ENCODE measurements at regions not wholly inside any gene's neighbourhood (a gene's known extent, or its start where the extent isn't known, plus 50 kb on each side); places are given as distances from the start of the nearest gene placed in this dataset.

GRCh38 chr14:88929656-88930436, 105.4 kb downstream of the TTC8 start:
- peaks cover 4% of the 10 kb centered on the region for H3K27me3 ChIP-seq (replicated peaks; ENCODE audit: control insufficient read depth, insufficient read depth, low read length, poor library complexity, severe bottlenecking)
- DNase-seq: no peak
- no peaks in the 10 kb centered on the region for H3K4me1 ChIP-seq (ENCODE audit: control insufficient read depth, insufficient read depth, low read length, poor library complexity, severe bottlenecking)
- H3K4me3 ChIP-seq (ENCODE audit: insufficient read depth, low read depth, low read length, poor library complexity, severe bottlenecking): no peak overlapping the region
- H3K9me3 ChIP-seq (ENCODE audit: control insufficient read depth, low read length): peaks cover 3% of the 10 kb centered on the region
- no peaks in the 10 kb centered on the region for H3K36me3 ChIP-seq (ENCODE audit: control insufficient read depth, insufficient read depth, low read length)
- no peak overlapping the region for H3K27ac ChIP-seq (ENCODE audit: insufficient read depth, low read length, poor library complexity, severe bottlenecking)

- no peak overlapping the region for H3K27ac ChIP-seq (ENCODE audit: insufficient read depth, low read length, poor library complexity, severe bottlenecking)
- DNase-seq: no peak
- no peak overlapping the region for H3K4me3 ChIP-seq (ENCODE audit: insufficient read depth, low read depth, low read length, poor library complexity, severe bottlenecking)
- no peaks in the 10 kb centered on the region for H3K4me1 ChIP-seq (ENCODE audit: control insufficient read depth, insufficient read depth, low read length, poor library complexity, severe bottlenecking)
- H3K27me3 ChIP-seq (replicated peaks; ENCODE audit: control insufficient read depth, insufficient read depth, low read length, poor library complexity, severe bottlenecking): peaks cover 4% of the 10 kb centered on the region
- peaks cover 3% of the 10 kb centered on the region for H3K9me3 ChIP-seq (ENCODE audit: control insufficient read depth, low read length)
- H3K36me3 ChIP-seq (ENCODE audit: control insufficient read depth, insufficient read depth, low read length): no peaks in the 10 kb centered on the region
Measured at GRCh38 chr14:88931321-88932110, 107.1 kb downstream of the TTC8 start.

DNA sequence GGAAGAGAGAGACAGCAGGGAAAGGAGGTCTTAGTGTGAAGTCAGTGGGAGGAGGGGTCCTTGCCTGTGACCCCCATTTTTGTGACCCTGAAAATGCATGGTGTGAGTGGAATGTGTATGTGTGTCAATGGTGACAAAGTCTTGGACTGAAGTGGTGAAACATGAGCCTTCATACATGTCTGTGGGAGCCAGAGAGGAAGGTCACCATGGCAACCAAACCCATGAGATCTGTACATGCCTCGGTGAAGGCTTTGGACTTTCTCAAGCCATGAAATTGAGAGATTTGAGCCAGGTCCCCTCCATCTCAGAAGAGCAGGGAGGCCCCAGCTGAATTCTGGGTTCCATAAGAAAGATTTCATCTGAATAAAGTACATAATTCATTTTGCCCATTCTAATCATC, 108.7 kb downstream of the TTC8 start:
- Histone ChIP-seq H3K36me3 (ENCODE audit: control insufficient read depth, insufficient read depth, low read length) (no peaks in the 10 kb centered on the region), H3K27ac (ENCODE audit: insufficient read depth, low read length, poor library complexity, severe bottlenecking) (no peak overlapping the region), H3K4me3 (ENCODE audit: insufficient read depth, low read depth, low read length, poor library complexity, severe bottlenecking) (no peak overlapping the region), H3K9me3 (ENCODE audit: control insufficient read depth, low read length) (peaks cover 3% of the 10 kb centered on the region), H3K27me3 (replicated peaks; ENCODE audit: control insufficient read depth, insufficient read depth, low read length, poor library complexity, severe bottlenecking) (peaks cover 4% of the 10 kb centered on the region), H3K4me1 (ENCODE audit: control insufficient read depth, insufficient read depth, low read length, poor library complexity, severe bottlenecking) (no peaks in the 10 kb centered on the region)
- no peak for DNase-seq

DNA sequence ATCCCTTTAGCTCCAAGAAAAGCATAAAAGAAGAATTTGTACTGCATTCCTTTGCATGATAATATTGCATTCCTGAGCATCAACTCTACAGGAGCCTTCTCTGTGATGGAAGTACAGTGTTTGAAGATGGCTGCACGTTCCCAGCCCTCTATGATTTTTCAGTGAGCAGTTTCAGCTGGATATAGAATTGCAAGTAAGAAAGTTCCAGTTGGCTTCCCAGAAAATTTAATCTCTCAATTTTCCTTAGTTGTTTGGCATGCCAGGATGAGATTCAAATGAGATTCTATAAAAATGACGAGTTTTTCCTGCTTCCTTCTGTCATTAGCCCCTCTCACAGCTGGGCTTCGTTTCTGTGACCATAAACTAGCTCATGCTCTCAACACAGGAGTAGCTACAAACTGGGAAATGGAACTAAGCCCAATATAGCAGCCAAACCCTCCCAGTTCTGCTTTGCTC, 109.9 kb downstream of the TTC8 start:
- H3K9me3 ChIP-seq (ENCODE audit: control insufficient read depth, low read length): peaks cover 3% of the 10 kb centered on the region
- no peak overlapping the region for H3K4me3 ChIP-seq (ENCODE audit: insufficient read depth, low read depth, low read length, poor library complexity, severe bottlenecking)
- H3K27ac ChIP-seq (ENCODE audit: insufficient read depth, low read length, poor library complexity, severe bottlenecking): no peak overlapping the region
- DNase-seq: no peak
- H3K27me3 ChIP-seq (replicated peaks; ENCODE audit: control insufficient read depth, insufficient read depth, low read length, poor library complexity, severe bottlenecking): peaks cover 4% of the 10 kb centered on the region
- H3K4me1 ChIP-seq (ENCODE audit: control insufficient read depth, insufficient read depth, low read length, poor library complexity, severe bottlenecking): no peaks in the 10 kb centered on the region
- H3K36me3 ChIP-seq (ENCODE audit: control insufficient read depth, insufficient read depth, low read length): no peaks in the 10 kb centered on the region

GRCh38 chr14:88935083-88935482, 110.6 kb downstream of the TTC8 start:
- H3K9me3 ChIP-seq (ENCODE audit: control insufficient read depth, low read length): no peaks in the 10 kb centered on the region
- H3K4me1 ChIP-seq (ENCODE audit: control insufficient read depth, insufficient read depth, low read length, poor library complexity, severe bottlenecking): no peaks in the 10 kb centered on the region

GRCh38 chr14:88937706-88938105, 113.3 kb downstream of the TTC8 start:
- H3K9me3 ChIP-seq (ENCODE audit: control insufficient read depth, low read length): no peaks in the 10 kb centered on the region
- no peak overlapping the region for H3K27ac ChIP-seq (ENCODE audit: insufficient read depth, low read length, poor library complexity, severe bottlenecking)
- DNase-seq: no peak
- no peaks in the 10 kb centered on the region for H3K36me3 ChIP-seq (ENCODE audit: control insufficient read depth, insufficient read depth, low read length)
- no peak overlapping the region for H3K4me3 ChIP-seq (ENCODE audit: insufficient read depth, low read depth, low read length, poor library complexity, severe bottlenecking)
- H3K4me1 ChIP-seq (ENCODE audit: control insufficient read depth, insufficient read depth, low read length, poor library complexity, severe bottlenecking): no peaks in the 10 kb centered on the region
- H3K27me3 ChIP-seq (replicated peaks; ENCODE audit: control insufficient read depth, insufficient read depth, low read length, poor library complexity, severe bottlenecking): peaks cover 4% of the 10 kb centered on the region

More at GRCh38 chr14:88935083-88935482, 110.6 kb downstream of the TTC8 start:
- no peak overlapping the region for H3K27ac ChIP-seq (ENCODE audit: insufficient read depth, low read length, poor library complexity, severe bottlenecking)
- no peaks in the 10 kb centered on the region for H3K36me3 ChIP-seq (ENCODE audit: control insufficient read depth, insufficient read depth, low read length)
- DNase-seq: no peak
- no peak overlapping the region for H3K4me3 ChIP-seq (ENCODE audit: insufficient read depth, low read depth, low read length, poor library complexity, severe bottlenecking)
- peaks cover 4% of the 10 kb centered on the region for H3K27me3 ChIP-seq (replicated peaks; ENCODE audit: control insufficient read depth, insufficient read depth, low read length, poor library complexity, severe bottlenecking)

DNA sequence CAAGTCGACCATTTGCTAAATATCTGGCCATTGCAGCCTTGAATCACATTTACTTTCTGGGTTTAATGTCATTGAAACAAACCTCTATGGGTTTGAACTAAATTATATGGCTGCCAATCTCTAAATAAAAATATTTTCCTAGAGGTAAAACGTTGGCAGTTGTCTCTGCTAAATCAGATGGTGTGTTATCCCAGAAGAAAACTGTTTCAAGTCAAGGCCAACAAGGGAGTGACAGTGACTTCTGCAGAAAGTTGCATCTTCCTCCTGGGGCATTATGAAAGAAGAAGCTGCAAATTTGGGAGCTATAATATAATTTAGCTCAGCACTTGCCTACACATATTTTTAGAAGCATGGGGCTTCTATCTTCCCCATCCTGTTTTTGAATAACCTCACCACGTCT, 116.2 kb downstream of the TTC8 start:
- Histone ChIP-seq H3K27me3 (replicated peaks; ENCODE audit: control insufficient read depth, insufficient read depth, low read length, poor library complexity, severe bottlenecking) (no peaks in the 10 kb centered on the region), H3K9me3 (ENCODE audit: control insufficient read depth, low read length) (no peaks in the 10 kb centered on the region), H3K4me3 (ENCODE audit: insufficient read depth, low read depth, low read length, poor library complexity, severe bottlenecking) (no peak overlapping the region), H3K4me1 (ENCODE audit: control insufficient read depth, insufficient read depth, low read length, poor library complexity, severe bottlenecking) (no peaks in the 10 kb centered on the region), H3K27ac (ENCODE audit: insufficient read depth, low read length, poor library complexity, severe bottlenecking) (no peak overlapping the region), H3K36me3 (ENCODE audit: control insufficient read depth, insufficient read depth, low read length) (no peaks in the 10 kb centered on the region)
- DNase-seq: no peak

- Histone ChIP-seq H3K27ac (ENCODE audit: insufficient read depth, low read length, poor library complexity, severe bottlenecking) (no peak overlapping the region), H3K9me3 (ENCODE audit: control insufficient read depth, low read length) (no peaks in the 10 kb centered on the region), H3K4me1 (ENCODE audit: control insufficient read depth, insufficient read depth, low read length, poor library complexity, severe bottlenecking) (no peaks in the 10 kb centered on the region), H3K27me3 (replicated peaks; ENCODE audit: control insufficient read depth, insufficient read depth, low read length, poor library complexity, severe bottlenecking) (no peaks in the 10 kb centered on the region), H3K4me3 (ENCODE audit: insufficient read depth, low read depth, low read length, poor library complexity, severe bottlenecking) (no peak overlapping the region), H3K36me3 (ENCODE audit: control insufficient read depth, insufficient read depth, low read length) (no peaks in the 10 kb centered on the region)
- no peak for DNase-seq
Measured at GRCh38 chr14:88941414-88941813, 117.0 kb downstream of the TTC8 start.

GRCh38 chr14:88947646-88948598, 123.5 kb downstream of the TTC8 start:
- no peak overlapping the region for H3K4me3 ChIP-seq (ENCODE audit: insufficient read depth, low read depth, low read length, poor library complexity, severe bottlenecking)
- H3K27me3 ChIP-seq (replicated peaks; ENCODE audit: control insufficient read depth, insufficient read depth, low read length, poor library complexity, severe bottlenecking): peaks cover 3% of the 10 kb centered on the region
- no peak for DNase-seq

More at GRCh38 chr14:88947646-88948598, 123.5 kb downstream of the TTC8 start:
- Histone ChIP-seq H3K4me1 (ENCODE audit: control insufficient read depth, insufficient read depth, low read length, poor library complexity, severe bottlenecking) (no peaks in the 10 kb centered on the region), H3K9me3 (ENCODE audit: control insufficient read depth, low read length) (no peaks in the 10 kb centered on the region), H3K36me3 (ENCODE audit: control insufficient read depth, insufficient read depth, low read length) (no peaks in the 10 kb centered on the region), H3K27ac (ENCODE audit: insufficient read depth, low read length, poor library complexity, severe bottlenecking) (no peak overlapping the region)
